Posterior cingulate gyrus (tissue), 11 donors: ENCODE measurements at regions not wholly inside any gene's neighbourhood (a gene's known extent, or its start where the extent isn't known, plus 50 kb on each side); places are given as distances from the start of the nearest gene placed in this dataset.
"Not testable (repeated sequence)": the region's sequence is repeated elsewhere in the genome, so short reads cannot be mapped to it uniquely, and the experiment has no call there.

Experiments
- DNase-seq, 10 donors: peaks; one replicate each; pipeline versions ENCODE4 v3.0.0 to v3.0.0-alpha.2; 2020 to 2021; ENCODE audit warnings: mixed read lengths in 3 of 10
- intact Hi-C: fragments of 100-400 bp; cut with DNase I; formaldehyde crosslinking; loops from one replicate; pipeline ENCODE4 v1.15.1; 2023

- intact Hi-C loops, result no loop called here
- no peak for DNase-seq
Measured at GRCh38 chr3:43236008-43236407, 50.3 kb upstream of the SNRK start.

- intact Hi-C loops, result no loop called here
- no peak for DNase-seq
Measured at GRCh38 chr3:43233062-43233461, 53.3 kb upstream of the SNRK start.

GRCh38 chr3:43231276-43232000 is 54.9 kb upstream of the SNRK start:
- intact Hi-C loops, result no loop called here
- DNase-seq, result no peak

GRCh38 chr3:43229865-43230264 is 56.5 kb upstream of the SNRK start:
- intact Hi-C loops, DNase-seq: not testable (repeated sequence)

- DNase-seq, intact Hi-C loops: not testable (repeated sequence)
Measured at GRCh38 chr3:43227685-43228084, 58.7 kb upstream of the SNRK start.

- intact Hi-C loops, result no loop called here
- no peak for DNase-seq
Measured at GRCh38 chr3:43224405-43225073, 61.8 kb upstream of the SNRK start.

GRCh38 chr3:43223670-43224364 is 62.5 kb upstream of the SNRK start:
- DNase-seq, result no peak
- intact Hi-C loops, result no loop called here

- intact Hi-C loops, result no loop called here
- DNase-seq, result no peak
Measured at GRCh38 chr3:43222590-43222989, 63.8 kb upstream of the SNRK start.

GRCh38 chr3:43221076-43221475 is 65.3 kb upstream of the SNRK start:
- intact Hi-C loops, result no loop called here
- no peak for DNase-seq

- intact Hi-C loops, result no loop called here
- DNase-seq, result no peak
Measured at GRCh38 chr3:43219616-43220015, 66.7 kb upstream of the SNRK start.

GRCh38 chr3:43218921-43219320 is 67.4 kb upstream of the SNRK start:
- no peak for DNase-seq
- intact Hi-C loops, result no loop called here

- intact Hi-C loops, result no loop called here
- no peak for DNase-seq
Measured at GRCh38 chr3:43218156-43218555, 68.2 kb upstream of the SNRK start.

- intact Hi-C loops, result no loop called here
Measured at GRCh38 chr3:43217633-43218032, 68.7 kb upstream of the SNRK start.

GRCh38 chr3:43217206-43217605 is 69.1 kb upstream of the SNRK start:
- no peak for DNase-seq
- intact Hi-C loops, result no loop called here

More at GRCh38 chr3:43217633-43218032, 68.7 kb upstream of the SNRK start:
- DNase-seq, result no peak

- no peak for DNase-seq
- intact Hi-C loops, result no loop called here
Measured at GRCh38 chr3:43215663-43216275, 70.6 kb upstream of the SNRK start.

- DNase-seq, result no peak
- intact Hi-C loops, result no loop called here
Measured at GRCh38 chr3:43215138-43215537, 71.2 kb upstream of the SNRK start.

- DNase-seq, result no peak
- intact Hi-C loops, result no loop called here
Measured at GRCh38 chr3:43214616-43215015, 71.7 kb upstream of the SNRK start.

- no peak for DNase-seq
- intact Hi-C loops, result no loop called here
Measured at GRCh38 chr3:43213631-43214030, 72.7 kb upstream of the SNRK start.

- intact Hi-C loops, result no loop called here
- no peak for DNase-seq
Measured at GRCh38 chr3:43212914-43213611, 73.3 kb upstream of the SNRK start.

- intact Hi-C loops, result no loop called here
- no peak for DNase-seq
Measured at GRCh38 chr3:43211681-43212080, 74.7 kb upstream of the SNRK start.
